ENCODE measurements at regions not wholly inside any gene's neighbourhood (a gene's known extent, or its start where the extent isn't known, plus 50 kb on each side); places are given as distances from the start of the nearest gene placed in this dataset.

GRCh38 chr15:96700555-96700954 is 370.1 kb downstream of the NR2F2 start:
- Histone ChIP-seq H3K4me1 (ENCODE audit: control insufficient read depth in 2 of 2, insufficient read depth in 2 of 2, low read length in 2 of 2) (no peaks in the 10 kb centered on the region), H3K36me3 (ENCODE audit: control insufficient read depth in 2 of 2, insufficient read depth in 2 of 2, low read length in 2 of 2) (no peaks in the 10 kb centered on the region), H3K9me3 (ENCODE audit: control insufficient read depth in 2 of 2, low read length in 2 of 2) (no peaks in the 10 kb centered on the region), H3K4me3 (ENCODE audit: low read length in 2 of 2) (no peak overlapping the region), H3K27me3 (ENCODE audit: control insufficient read depth in 2 of 2, insufficient read depth in 2 of 2, low read length in 2 of 2) (no peaks in the 10 kb centered on the region), H3K9ac (ENCODE audit: low read depth in 1 of 2, low read length in 2 of 2) (no peak overlapping the region), H3K27ac (ENCODE audit: low read depth in 2 of 2, low read length in 2 of 2) (no peak overlapping the region)

DNA sequence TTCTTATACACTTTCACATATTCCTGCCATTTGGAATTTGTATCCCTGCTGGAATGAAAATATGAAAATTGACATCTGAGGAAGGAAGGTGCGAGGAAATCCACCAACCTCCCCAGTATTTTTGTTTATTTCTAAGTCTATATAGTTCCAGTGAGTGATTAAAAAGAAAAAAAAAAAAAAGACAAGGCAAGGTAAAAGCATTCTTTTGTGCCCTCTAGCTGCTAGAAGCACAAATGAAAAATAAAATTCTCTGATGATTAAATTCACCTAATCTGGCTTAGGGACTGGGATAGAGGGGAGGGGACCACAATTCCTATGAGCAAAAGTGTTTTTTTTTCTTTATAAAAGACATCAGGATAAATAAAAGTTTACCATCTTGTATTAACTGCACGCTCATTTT is 370.9 kb downstream of the NR2F2 start:
- no peaks in the 10 kb centered on the region for H3K27me3 ChIP-seq (ENCODE audit: control insufficient read depth in 2 of 2, insufficient read depth in 2 of 2, low read length in 2 of 2)
- H3K27ac ChIP-seq (ENCODE audit: low read depth in 2 of 2, low read length in 2 of 2), result no peak overlapping the region
- H3K4me3 ChIP-seq (ENCODE audit: low read length in 2 of 2), result no peak overlapping the region
- H3K4me1 ChIP-seq (ENCODE audit: control insufficient read depth in 2 of 2, insufficient read depth in 2 of 2, low read length in 2 of 2), result no peaks in the 10 kb centered on the region
- no peaks in the 10 kb centered on the region for H3K9me3 ChIP-seq (ENCODE audit: control insufficient read depth in 2 of 2, low read length in 2 of 2)
- no peak overlapping the region for H3K9ac ChIP-seq (ENCODE audit: low read depth in 1 of 2, low read length in 2 of 2)
- H3K36me3 ChIP-seq (ENCODE audit: control insufficient read depth in 2 of 2, insufficient read depth in 2 of 2, low read length in 2 of 2), result no peaks in the 10 kb centered on the region

- Histone ChIP-seq H3K27ac (ENCODE audit: low read depth in 2 of 2, low read length in 2 of 2) (no peak overlapping the region), H3K4me3 (ENCODE audit: low read length in 2 of 2) (no peak overlapping the region), H3K36me3 (ENCODE audit: control insufficient read depth in 2 of 2, insufficient read depth in 2 of 2, low read length in 2 of 2) (no peaks in the 10 kb centered on the region), H3K9ac (ENCODE audit: low read depth in 1 of 2, low read length in 2 of 2) (no peak overlapping the region), H3K27me3 (ENCODE audit: control insufficient read depth in 2 of 2, insufficient read depth in 2 of 2, low read length in 2 of 2) (no peaks in the 10 kb centered on the region), H3K9me3 (ENCODE audit: control insufficient read depth in 2 of 2, low read length in 2 of 2) (no peaks in the 10 kb centered on the region), H3K4me1 (ENCODE audit: control insufficient read depth in 2 of 2, insufficient read depth in 2 of 2, low read length in 2 of 2) (no peaks in the 10 kb centered on the region)
These were observed 371.4 kb downstream of the NR2F2 start for GRCh38 chr15:96701877-96702276.

DNA sequence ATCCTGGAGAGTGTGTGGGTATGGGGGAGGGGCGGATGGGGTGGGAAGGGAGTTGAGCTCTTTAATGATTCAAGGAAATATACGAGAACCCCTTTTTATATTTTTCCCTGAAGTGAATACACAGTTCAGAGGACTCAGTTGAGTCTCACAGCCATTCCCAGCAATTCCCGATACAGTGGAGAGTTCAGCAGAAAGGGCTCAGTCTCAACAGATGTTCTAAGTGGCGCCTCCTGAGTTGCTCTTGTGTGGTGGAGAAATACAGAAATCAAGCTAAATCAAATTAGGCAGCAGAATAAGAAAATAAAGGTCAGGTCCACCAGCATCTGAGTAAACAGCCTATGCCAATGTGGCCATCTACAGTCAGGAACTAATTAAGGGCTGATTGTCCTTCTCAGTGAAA is 372.1 kb downstream of the NR2F2 start:
- Histone ChIP-seq H3K27me3 (ENCODE audit: control insufficient read depth in 2 of 2, insufficient read depth in 2 of 2, low read length in 2 of 2) (no peaks in the 10 kb centered on the region), H3K9ac (ENCODE audit: low read depth in 1 of 2, low read length in 2 of 2) (no peak overlapping the region), H3K27ac (ENCODE audit: low read depth in 2 of 2, low read length in 2 of 2) (no peak overlapping the region), H3K4me3 (ENCODE audit: low read length in 2 of 2) (no peak overlapping the region), H3K36me3 (ENCODE audit: control insufficient read depth in 2 of 2, insufficient read depth in 2 of 2, low read length in 2 of 2) (no peaks in the 10 kb centered on the region), H3K9me3 (ENCODE audit: control insufficient read depth in 2 of 2, low read length in 2 of 2) (no peaks in the 10 kb centered on the region), H3K4me1 (ENCODE audit: control insufficient read depth in 2 of 2, insufficient read depth in 2 of 2, low read length in 2 of 2) (no peaks in the 10 kb centered on the region)

GRCh38 chr15:96703091-96703490 is 372.6 kb downstream of the NR2F2 start:
- no peaks in the 10 kb centered on the region for H3K36me3 ChIP-seq (ENCODE audit: control insufficient read depth in 2 of 2, insufficient read depth in 2 of 2, low read length in 2 of 2)
- no peak overlapping the region for H3K9ac ChIP-seq (ENCODE audit: low read depth in 1 of 2, low read length in 2 of 2)
- no peak overlapping the region for H3K27ac ChIP-seq (ENCODE audit: low read depth in 2 of 2, low read length in 2 of 2)
- no peaks in the 10 kb centered on the region for H3K27me3 ChIP-seq (ENCODE audit: control insufficient read depth in 2 of 2, insufficient read depth in 2 of 2, low read length in 2 of 2)
- H3K4me1 ChIP-seq (ENCODE audit: control insufficient read depth in 2 of 2, insufficient read depth in 2 of 2, low read length in 2 of 2), result no peaks in the 10 kb centered on the region
- no peaks in the 10 kb centered on the region for H3K9me3 ChIP-seq (ENCODE audit: control insufficient read depth in 2 of 2, low read length in 2 of 2)
- H3K4me3 ChIP-seq (ENCODE audit: low read length in 2 of 2), result no peak overlapping the region

- no peak overlapping the region for H3K27ac ChIP-seq (ENCODE audit: low read depth in 2 of 2, low read length in 2 of 2)
- no peak overlapping the region for H3K4me3 ChIP-seq (ENCODE audit: low read length in 2 of 2)
- H3K4me1 ChIP-seq (ENCODE audit: control insufficient read depth in 2 of 2, insufficient read depth in 2 of 2, low read length in 2 of 2), result no peaks in the 10 kb centered on the region
- no peaks in the 10 kb centered on the region for H3K9me3 ChIP-seq (ENCODE audit: control insufficient read depth in 2 of 2, low read length in 2 of 2)
- no peaks in the 10 kb centered on the region for H3K27me3 ChIP-seq (ENCODE audit: control insufficient read depth in 2 of 2, insufficient read depth in 2 of 2, low read length in 2 of 2)
- no peak overlapping the region for H3K9ac ChIP-seq (ENCODE audit: low read depth in 1 of 2, low read length in 2 of 2)
- no peaks in the 10 kb centered on the region for H3K36me3 ChIP-seq (ENCODE audit: control insufficient read depth in 2 of 2, insufficient read depth in 2 of 2, low read length in 2 of 2)
These were observed 373.5 kb downstream of the NR2F2 start for GRCh38 chr15:96703794-96704550.

- no peak overlapping the region for H3K4me3 ChIP-seq (ENCODE audit: low read length in 2 of 2)
- no peak overlapping the region for H3K27ac ChIP-seq (ENCODE audit: low read depth in 2 of 2, low read length in 2 of 2)
- H3K9me3 ChIP-seq (ENCODE audit: control insufficient read depth in 2 of 2, low read length in 2 of 2), result no peaks in the 10 kb centered on the region
- H3K9ac ChIP-seq (ENCODE audit: low read depth in 1 of 2, low read length in 2 of 2), result no peak overlapping the region
- H3K27me3 ChIP-seq (ENCODE audit: control insufficient read depth in 2 of 2, insufficient read depth in 2 of 2, low read length in 2 of 2), result no peaks in the 10 kb centered on the region
- H3K4me1 ChIP-seq (ENCODE audit: control insufficient read depth in 2 of 2, insufficient read depth in 2 of 2, low read length in 2 of 2), result no peaks in the 10 kb centered on the region
- H3K36me3 ChIP-seq (ENCODE audit: control insufficient read depth in 2 of 2, insufficient read depth in 2 of 2, low read length in 2 of 2), result no peaks in the 10 kb centered on the region
These were observed 385.6 kb downstream of the NR2F2 start for GRCh38 chr15:96716075-96716474.

GRCh38 chr15:96716478-96716877 is 386.0 kb downstream of the NR2F2 start:
- no peaks in the 10 kb centered on the region for H3K9me3 ChIP-seq (ENCODE audit: control insufficient read depth in 2 of 2, low read length in 2 of 2)
- H3K36me3 ChIP-seq (ENCODE audit: control insufficient read depth in 2 of 2, insufficient read depth in 2 of 2, low read length in 2 of 2), result no peaks in the 10 kb centered on the region
- H3K4me3 ChIP-seq (ENCODE audit: low read length in 2 of 2), result no peak overlapping the region
- H3K27me3 ChIP-seq (ENCODE audit: control insufficient read depth in 2 of 2, insufficient read depth in 2 of 2, low read length in 2 of 2), result no peaks in the 10 kb centered on the region
- no peak overlapping the region for H3K27ac ChIP-seq (ENCODE audit: low read depth in 2 of 2, low read length in 2 of 2)
- H3K9ac ChIP-seq (ENCODE audit: low read depth in 1 of 2, low read length in 2 of 2), result no peak overlapping the region
- H3K4me1 ChIP-seq (ENCODE audit: control insufficient read depth in 2 of 2, insufficient read depth in 2 of 2, low read length in 2 of 2), result no peaks in the 10 kb centered on the region

- Histone ChIP-seq H3K27me3 (ENCODE audit: control insufficient read depth in 2 of 2, insufficient read depth in 2 of 2, low read length in 2 of 2) (no peaks in the 10 kb centered on the region), H3K4me1 (ENCODE audit: control insufficient read depth in 2 of 2, insufficient read depth in 2 of 2, low read length in 2 of 2) (no peaks in the 10 kb centered on the region), H3K4me3 (ENCODE audit: low read length in 2 of 2) (no peak overlapping the region), H3K9me3 (ENCODE audit: control insufficient read depth in 2 of 2, low read length in 2 of 2) (no peaks in the 10 kb centered on the region), H3K9ac (ENCODE audit: low read depth in 1 of 2, low read length in 2 of 2) (no peak overlapping the region), H3K27ac (ENCODE audit: low read depth in 2 of 2, low read length in 2 of 2) (no peak overlapping the region), H3K36me3 (ENCODE audit: control insufficient read depth in 2 of 2, insufficient read depth in 2 of 2, low read length in 2 of 2) (no peaks in the 10 kb centered on the region)
These were observed 389.8 kb downstream of the NR2F2 start for GRCh38 chr15:96720251-96720650.

- Histone ChIP-seq H3K36me3 (ENCODE audit: control insufficient read depth in 2 of 2, insufficient read depth in 2 of 2, low read length in 2 of 2) (no peaks in the 10 kb centered on the region), H3K9ac (ENCODE audit: low read depth in 1 of 2, low read length in 2 of 2) (no peak overlapping the region), H3K27ac (ENCODE audit: low read depth in 2 of 2, low read length in 2 of 2) (no peak overlapping the region), H3K27me3 (ENCODE audit: control insufficient read depth in 2 of 2, insufficient read depth in 2 of 2, low read length in 2 of 2) (no peaks in the 10 kb centered on the region), H3K9me3 (ENCODE audit: control insufficient read depth in 2 of 2, low read length in 2 of 2) (no peaks in the 10 kb centered on the region), H3K4me1 (ENCODE audit: control insufficient read depth in 2 of 2, insufficient read depth in 2 of 2, low read length in 2 of 2) (no peaks in the 10 kb centered on the region), H3K4me3 (ENCODE audit: low read length in 2 of 2) (no peak overlapping the region)
These were observed 390.2 kb downstream of the NR2F2 start for GRCh38 chr15:96720656-96721055.

DNA sequence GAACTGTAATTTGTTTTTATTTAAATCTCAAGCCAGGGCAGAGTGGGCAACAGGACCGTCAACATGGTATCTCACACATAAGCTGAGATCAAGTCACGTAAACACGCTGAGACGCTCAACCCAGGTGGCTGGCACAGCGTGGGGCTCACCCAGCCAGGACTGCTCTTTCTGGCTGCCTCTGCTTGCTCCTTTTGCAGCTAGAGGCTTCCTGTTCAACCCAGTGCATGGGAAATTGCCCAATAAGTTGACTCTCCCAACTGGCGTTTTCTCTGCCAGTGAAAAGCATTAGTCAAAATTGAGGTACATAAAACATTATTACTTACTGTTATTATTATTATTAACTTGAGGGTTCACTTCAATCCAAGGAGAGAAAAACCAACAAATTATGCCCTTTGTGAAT is 398.1 kb downstream of the NR2F2 start:
- Histone ChIP-seq H3K36me3 (ENCODE audit: control insufficient read depth in 2 of 2, insufficient read depth in 2 of 2, low read length in 2 of 2) (no peaks in the 10 kb centered on the region), H3K9me3 (ENCODE audit: control insufficient read depth in 2 of 2, low read length in 2 of 2) (no peaks in the 10 kb centered on the region), H3K4me1 (ENCODE audit: control insufficient read depth in 2 of 2, insufficient read depth in 2 of 2, low read length in 2 of 2) (no peaks in the 10 kb centered on the region), H3K9ac (ENCODE audit: low read depth in 1 of 2, low read length in 2 of 2) (no peak overlapping the region), H3K27me3 (ENCODE audit: control insufficient read depth in 2 of 2, insufficient read depth in 2 of 2, low read length in 2 of 2) (no peaks in the 10 kb centered on the region), H3K4me3 (ENCODE audit: low read length in 2 of 2) (no peak overlapping the region), H3K27ac (ENCODE audit: low read depth in 2 of 2, low read length in 2 of 2) (no peak overlapping the region)
